ENCODE measurements at regions not wholly inside any gene's neighbourhood (a gene's known extent, or its start where the extent isn't known, plus 50 kb on each side); places are given as distances from the start of the nearest gene placed in this dataset.
"Not testable (repeated sequence)": the region's sequence is repeated elsewhere in the genome, so short reads cannot be mapped to it uniquely, and the experiment has no call there.

DNA sequence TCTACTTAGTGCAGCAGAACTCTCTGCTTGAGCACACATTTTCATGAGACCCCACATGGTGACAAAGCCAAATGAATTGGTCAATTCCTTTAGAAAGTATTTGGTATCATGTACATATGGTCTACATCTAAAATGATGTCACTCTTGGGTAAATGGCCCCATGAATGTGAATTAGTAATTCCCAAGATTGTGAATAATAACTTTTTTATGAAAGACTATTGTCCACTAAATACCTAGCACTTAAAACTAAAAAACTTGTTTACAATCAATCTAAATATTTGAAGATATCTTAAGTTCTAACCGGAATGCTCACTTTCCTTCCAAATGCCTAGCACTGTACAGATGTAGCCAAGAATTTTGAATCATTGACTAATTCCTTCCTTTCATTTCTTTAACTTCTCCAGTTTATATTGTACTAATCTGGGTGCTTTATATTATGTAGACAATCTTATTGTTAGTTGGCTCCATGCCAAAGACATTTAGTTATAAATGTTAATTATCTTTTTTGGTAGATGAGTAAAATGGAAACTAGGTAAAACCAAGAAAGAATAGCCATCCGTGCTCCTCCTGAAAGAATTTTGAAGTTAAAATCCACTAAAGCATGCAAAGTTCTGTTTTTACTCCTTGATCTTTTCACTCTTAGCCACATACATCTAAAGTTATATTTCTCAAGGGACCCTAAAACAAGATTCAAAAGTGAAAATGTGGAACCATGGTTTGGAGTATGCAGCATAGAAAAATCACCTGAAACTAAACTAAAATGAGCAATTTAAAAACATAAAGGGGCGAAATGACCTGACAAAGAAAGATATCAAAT lies 145.0 kb upstream of the ARHGAP20 start:
- Mint-ChIP-seq H3K4me3 (no peak overlapping the region), H3K27ac (no peak overlapping the region), H3K36me3 (ENCODE audit: low read depth) (no peaks in the 10 kb centered on the region), H3K4me1 (no peaks in the 10 kb centered on the region), H3K9me3 (ENCODE audit: low read depth) (peaks cover 2% of the 10 kb centered on the region), H3K27me3 (peaks cover 4% of the 10 kb centered on the region)
- intact Hi-C loops (cut with DNase I, micrococcal nuclease), result no loop called here
- no peak for DNase-seq
- ChIA-PET CTCF (interaction anchor here (0.7 kb wide), 1 partner anchor 12 kb away, joined by 3 read pairs; no protein-coding TSS in a partner anchor), POLR2A (no interaction called here)
- no peak for ATAC-seq

DNA sequence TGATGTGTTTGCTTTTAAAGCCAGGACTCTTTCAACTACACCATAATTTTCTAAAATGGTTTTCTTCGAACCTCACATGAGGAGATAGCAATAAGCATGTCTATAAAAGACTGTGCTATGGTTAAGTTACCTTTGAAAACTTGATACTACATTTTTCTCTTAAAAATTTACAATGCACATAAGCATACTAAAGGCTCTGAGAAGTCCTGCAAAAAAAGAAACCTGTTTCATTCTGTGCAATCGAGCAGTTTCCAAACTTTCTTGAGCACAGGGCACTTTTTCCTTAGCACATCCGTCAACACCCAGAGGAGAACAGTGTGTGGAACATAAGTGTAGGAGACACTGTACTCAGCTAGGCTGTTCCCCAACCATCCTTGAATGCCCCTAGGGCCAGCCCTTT lies 144.1 kb upstream of the ARHGAP20 start:
- intact Hi-C loops (cut with DNase I, micrococcal nuclease), result no loop called here
- Mint-ChIP-seq H3K9me3 (ENCODE audit: low read depth) (peaks cover 2% of the 10 kb centered on the region), H3K27ac (no peak overlapping the region), H3K4me3 (no peak overlapping the region), H3K36me3 (ENCODE audit: low read depth) (no peaks in the 10 kb centered on the region), H3K27me3 (peaks cover 4% of the 10 kb centered on the region), H3K4me1 (no peaks in the 10 kb centered on the region)
- DNase-seq (no peak), ATAC-seq (no peak)
- CTCF ChIA-PET, result no interaction called here
- POLR2A ChIA-PET, result no interaction called here

DNA sequence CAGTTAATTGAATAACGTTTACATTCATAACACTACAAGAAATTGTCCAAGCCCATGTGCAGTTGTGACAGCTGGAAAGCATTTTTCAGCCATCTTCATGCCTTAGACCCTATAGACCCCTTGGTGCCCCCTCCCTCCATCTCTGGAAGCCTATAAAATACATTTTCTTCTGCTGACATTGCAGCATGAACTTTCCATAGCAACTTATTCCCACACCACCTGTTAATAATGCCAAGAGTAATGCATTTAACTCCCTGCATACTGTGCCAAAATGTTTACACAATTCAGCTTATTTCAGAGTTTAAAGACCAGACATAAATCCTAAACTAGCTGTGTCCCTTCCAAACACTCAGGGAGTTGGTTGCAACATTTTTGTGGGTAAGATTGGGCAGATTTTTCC lies 143.0 kb upstream of the ARHGAP20 start:
- intact Hi-C loops (cut with DNase I, micrococcal nuclease), result no loop called here
- POLR2A ChIA-PET, result no interaction called here
- H3K4me1 Mint-ChIP-seq, result no peaks in the 10 kb centered on the region
- DNase-seq (no peak), ATAC-seq (no peak)
- peaks cover 2% of the 10 kb centered on the region for H3K9me3 Mint-ChIP-seq (ENCODE audit: low read depth)
- no peaks in the 10 kb centered on the region for H3K36me3 Mint-ChIP-seq (ENCODE audit: low read depth)
- H3K4me3 Mint-ChIP-seq, result no peak overlapping the region
- H3K27me3 Mint-ChIP-seq, result peaks cover 4% of the 10 kb centered on the region
- no peak overlapping the region for H3K27ac Mint-ChIP-seq
- CTCF ChIA-PET, result interaction anchor here (1.7 kb wide), 1 partner anchor 97 kb away, joined by 3 read pairs; no protein-coding TSS in a partner anchor

DNA sequence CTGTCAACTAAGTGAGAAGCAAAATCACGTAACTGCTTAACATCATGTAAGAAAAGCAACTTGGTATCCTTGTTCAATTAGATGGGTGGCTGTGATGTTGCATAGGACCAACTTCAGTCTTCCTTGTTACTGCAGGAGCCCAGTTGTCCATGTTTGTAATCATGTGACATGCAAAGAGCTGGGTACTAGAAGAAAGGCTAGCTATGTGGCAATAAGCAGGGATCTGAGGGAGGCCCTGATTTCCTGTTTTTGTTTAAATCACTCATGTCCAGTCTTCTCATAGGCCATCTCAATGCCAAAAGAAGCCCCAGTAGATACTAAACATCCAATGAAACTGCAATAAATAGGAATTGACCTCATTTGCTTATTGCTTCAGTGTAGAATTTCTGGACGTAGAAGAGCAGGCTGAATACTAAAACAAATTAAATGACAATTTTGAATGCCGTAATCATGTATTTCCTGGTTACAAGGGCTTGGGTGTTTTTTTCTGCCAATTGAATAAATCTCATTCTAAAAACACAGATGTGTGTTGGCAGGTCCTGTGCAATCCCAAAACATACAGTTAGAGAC lies 140.8 kb upstream of the ARHGAP20 start:
- Mint-ChIP-seq H3K36me3 (ENCODE audit: low read depth) (no peaks in the 10 kb centered on the region), H3K9me3 (ENCODE audit: low read depth) (peaks cover 2% of the 10 kb centered on the region), H3K4me1 (no peaks in the 10 kb centered on the region), H3K27ac (no peak overlapping the region), H3K4me3 (no peak overlapping the region), H3K27me3 (peaks cover 4% of the 10 kb centered on the region)
- ChIA-PET CTCF (interaction anchor here (0.7 kb wide), 1 partner anchor 266 kb away, joined by 4 read pairs; no protein-coding TSS in a partner anchor), POLR2A (no interaction called here)
- no peak for DNase-seq
- intact Hi-C loops (cut with DNase I, micrococcal nuclease), result no loop called here
- no peak for ATAC-seq

DNA sequence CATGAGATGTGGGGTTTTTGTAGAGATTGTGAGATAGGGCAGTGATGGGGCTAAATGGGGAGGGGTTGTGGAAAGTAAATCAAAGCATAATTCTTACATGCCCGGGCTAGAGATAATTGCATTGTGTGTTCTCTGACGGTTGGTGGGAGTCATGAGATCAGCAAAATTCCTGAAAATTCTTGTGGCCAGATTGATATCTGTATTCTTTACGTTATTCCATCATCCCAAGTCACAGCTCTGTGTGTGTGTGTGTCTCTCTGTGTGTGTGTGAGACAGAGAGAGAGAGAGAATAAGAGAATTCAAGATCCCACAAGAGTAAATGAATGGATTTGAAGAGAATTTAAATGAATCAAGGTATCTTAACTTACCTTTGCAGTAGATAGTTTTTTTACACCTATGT lies 138.6 kb upstream of the ARHGAP20 start:
- ChIA-PET POLR2A (no interaction called here), CTCF (no interaction called here)
- intact Hi-C loops (cut with DNase I, micrococcal nuclease), result no loop called here
- no peak for DNase-seq
- H3K4me3 Mint-ChIP-seq, result no peak overlapping the region
- no peak overlapping the region for H3K27ac Mint-ChIP-seq
- no peak for ATAC-seq
- H3K27me3 Mint-ChIP-seq, result peaks cover 3% of the 10 kb centered on the region
- H3K4me1 Mint-ChIP-seq, result no peaks in the 10 kb centered on the region
- no peaks in the 10 kb centered on the region for H3K36me3 Mint-ChIP-seq (ENCODE audit: low read depth)
- peaks cover 2% of the 10 kb centered on the region for H3K9me3 Mint-ChIP-seq (ENCODE audit: low read depth)

DNA sequence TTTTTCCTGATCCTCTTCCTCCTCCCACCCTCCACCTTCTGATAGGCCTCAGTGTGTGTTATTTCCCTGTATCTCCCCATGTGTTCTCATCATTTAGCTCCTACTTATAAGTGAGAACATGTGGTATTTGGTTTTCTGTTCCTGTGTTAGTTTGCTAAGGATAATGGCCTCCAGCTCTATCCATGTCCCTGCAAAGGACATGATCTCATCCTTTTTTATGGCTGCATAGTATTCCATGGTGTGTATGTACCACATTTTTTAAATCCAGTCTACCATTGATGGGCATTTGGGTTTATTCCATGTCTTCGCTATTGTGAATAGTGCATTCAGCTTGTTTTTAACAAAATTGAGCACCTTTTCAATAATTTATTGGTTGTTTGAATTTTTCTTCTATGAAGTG lies 130.8 kb upstream of the ARHGAP20 start:
- H3K36me3 Mint-ChIP-seq (ENCODE audit: low read depth); H3K4me1 Mint-ChIP-seq; CTCF ChIA-PET; intact Hi-C loops (cut with DNase I, micrococcal nuclease); H3K27me3 Mint-ChIP-seq; POLR2A ChIA-PET; DNase-seq; H3K27ac Mint-ChIP-seq; H3K9me3 Mint-ChIP-seq (ENCODE audit: low read depth); H3K4me3 Mint-ChIP-seq; ATAC-seq: not testable (repeated sequence)

DNA sequence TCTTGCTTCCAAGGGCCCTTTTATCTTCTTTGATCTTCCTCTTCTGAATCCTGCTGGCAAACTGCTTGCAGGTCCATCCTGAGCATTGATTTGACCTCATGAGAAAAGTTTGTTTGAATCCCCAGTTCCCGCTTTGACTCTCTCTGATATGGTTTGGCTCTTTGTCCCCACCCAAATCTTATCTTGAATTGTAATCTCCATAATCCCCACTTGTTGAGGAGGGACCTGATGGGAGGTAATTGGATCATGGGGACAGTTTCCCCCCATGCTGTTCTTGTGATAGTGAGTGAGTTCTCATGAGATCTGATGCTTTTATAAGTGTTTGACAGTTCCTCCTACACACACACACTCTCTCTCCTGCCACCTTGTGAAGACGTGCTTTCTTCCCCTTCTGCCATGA lies 126.6 kb upstream of the ARHGAP20 start:
- ATAC-seq (no peak), DNase-seq (no peak)
- Mint-ChIP-seq H3K36me3 (ENCODE audit: low read depth) (peaks cover 2% of the 10 kb centered on the region), H3K9me3 (ENCODE audit: low read depth) (peaks cover 6% of the 10 kb centered on the region), H3K27ac (no peak overlapping the region), H3K4me3 (no peak overlapping the region), H3K4me1 (peaks cover 24% of the 10 kb centered on the region), H3K27me3 (peaks cover 3% of the 10 kb centered on the region)
- intact Hi-C loops (cut with DNase I, micrococcal nuclease), result no loop called here
- CTCF ChIA-PET, result no interaction called here
- POLR2A ChIA-PET, result no interaction called here

DNA sequence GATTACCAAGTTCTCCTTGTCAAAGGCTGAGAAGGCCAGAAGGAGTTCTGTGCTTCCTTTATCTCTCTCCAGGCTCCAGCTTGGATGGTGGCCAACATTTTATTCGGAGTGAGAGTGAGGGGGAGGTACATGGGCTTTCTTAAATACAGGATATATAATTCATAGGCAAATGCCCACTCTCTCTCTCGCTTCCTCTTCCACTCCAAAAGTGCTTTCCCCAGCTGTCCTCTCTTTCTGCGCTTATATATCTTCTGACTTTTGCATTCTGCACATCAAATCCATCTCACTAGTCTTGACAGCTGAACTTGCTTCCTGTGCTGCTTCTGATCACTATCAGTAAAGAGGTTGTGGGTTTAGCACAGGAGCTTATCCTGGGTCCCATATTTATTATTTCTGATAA lies 125.4 kb upstream of the ARHGAP20 start:
- Mint-ChIP-seq H3K4me3 (no peak overlapping the region), H3K9me3 (ENCODE audit: low read depth) (peaks cover 2% of the 10 kb centered on the region), H3K27ac (no peak overlapping the region), H3K4me1 (peaks cover 33% of the 10 kb centered on the region), H3K36me3 (ENCODE audit: low read depth) (peaks cover 2% of the 10 kb centered on the region), H3K27me3 (peaks cover 3% of the 10 kb centered on the region)
- ChIA-PET CTCF (no interaction called here), POLR2A (no interaction called here)
- intact Hi-C loops (cut with DNase I, micrococcal nuclease), result no loop called here
- no peak for ATAC-seq
- no peak for DNase-seq

DNA sequence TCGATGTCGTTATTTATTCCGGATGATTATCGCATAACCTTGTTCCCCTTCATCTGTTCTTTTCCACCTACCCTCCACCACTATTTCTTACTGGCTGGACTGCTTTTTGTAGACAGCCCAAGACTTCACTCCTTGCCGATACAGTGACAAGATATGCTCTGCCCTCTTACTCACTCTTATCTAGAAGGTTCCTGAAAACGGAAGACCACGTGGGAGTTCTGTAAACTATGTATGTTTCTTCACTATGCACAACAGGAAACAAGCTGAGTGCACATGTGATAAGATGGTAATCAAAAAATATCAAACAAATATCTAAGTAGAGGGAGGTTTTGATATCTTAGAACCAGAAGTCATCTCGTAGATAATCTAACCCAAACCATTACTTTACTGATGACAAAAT lies 122.9 kb upstream of the ARHGAP20 start:
- peaks cover 2% of the 10 kb centered on the region for H3K36me3 Mint-ChIP-seq (ENCODE audit: low read depth)
- peaks cover 39% of the 10 kb centered on the region for H3K4me1 Mint-ChIP-seq
- intact Hi-C loops (cut with DNase I, micrococcal nuclease), result no loop called here
- no peak overlapping the region for H3K4me3 Mint-ChIP-seq
- ATAC-seq (no peak), DNase-seq (no peak)
- peak overlapping the region; percentile 33 for H3K27ac Mint-ChIP-seq
- CTCF ChIA-PET, result no interaction called here
- H3K9me3 Mint-ChIP-seq (ENCODE audit: low read depth), result peaks cover 2% of the 10 kb centered on the region
- H3K27me3 Mint-ChIP-seq, result peaks cover 3% of the 10 kb centered on the region
- POLR2A ChIA-PET, result no interaction called here

DNA sequence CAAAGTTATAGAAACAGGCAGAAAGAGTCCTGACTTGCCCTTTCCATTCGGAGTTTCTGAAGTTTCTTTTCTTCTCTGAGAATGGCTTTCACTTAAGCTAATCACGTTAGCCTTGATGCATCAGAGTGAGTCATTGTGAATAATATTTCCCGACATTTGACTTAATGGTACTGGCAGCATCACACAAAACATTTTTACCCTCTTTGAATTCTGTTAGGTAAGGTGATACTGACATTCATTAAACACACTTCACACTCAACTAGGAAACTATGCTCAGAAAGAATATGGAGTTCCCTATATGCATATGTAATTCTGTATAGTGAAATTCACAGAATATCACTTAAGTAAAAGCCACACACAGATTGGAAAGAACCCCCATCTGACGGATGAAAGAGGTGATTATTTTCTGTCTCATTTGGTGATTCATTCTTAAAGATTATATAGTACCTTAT lies 120.8 kb upstream of the ARHGAP20 start:
- peaks cover 2% of the 10 kb centered on the region for H3K9me3 Mint-ChIP-seq (ENCODE audit: low read depth)
- DNase-seq (no peak), ATAC-seq (peak; percentile 84)
- H3K4me3 Mint-ChIP-seq, result no peak overlapping the region
- ChIA-PET CTCF (interaction anchor here (0.8 to 1.2 kb wide), 2 partner anchors 13 to 119 kb away, joined by 3 read pairs; no protein-coding TSS in a partner anchor), POLR2A (no interaction called here)
- H3K36me3 Mint-ChIP-seq (ENCODE audit: low read depth), result peaks cover 2% of the 10 kb centered on the region
- intact Hi-C loops (cut with DNase I, micrococcal nuclease), result loop anchor here (1.0 to 5.0 kb wide), 4 partner anchors 15 to 689 kb away; no protein-coding TSS in a partner anchor
- peaks cover 3% of the 10 kb centered on the region for H3K27me3 Mint-ChIP-seq
- H3K27ac Mint-ChIP-seq, result peak overlapping the region; percentile 98
- peaks cover 35% of the 10 kb centered on the region for H3K4me1 Mint-ChIP-seq

DNA sequence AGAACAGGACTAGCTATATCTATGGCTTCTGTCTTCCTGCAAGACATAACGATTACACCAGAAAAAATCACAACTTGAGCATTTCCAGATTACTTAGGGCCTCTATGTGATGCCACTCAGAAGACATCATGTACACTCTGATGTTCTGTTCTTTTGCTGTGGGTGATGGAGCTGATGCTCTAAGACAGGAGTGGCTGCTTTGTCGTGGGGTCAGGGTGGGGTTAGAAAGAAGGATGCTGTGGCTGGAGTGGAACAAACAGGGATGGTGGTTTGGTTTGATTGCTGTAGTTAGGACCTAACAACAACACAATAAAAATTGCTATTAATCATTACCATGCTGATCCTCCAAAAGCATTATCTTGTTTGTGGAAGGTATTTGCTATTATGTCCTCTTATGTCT lies 120.3 kb upstream of the ARHGAP20 start:
- POLR2A ChIA-PET, result no interaction called here
- H3K27ac Mint-ChIP-seq, result peak overlapping the region; percentile 98
- H3K4me1 Mint-ChIP-seq, result peaks cover 30% of the 10 kb centered on the region
- no peak for DNase-seq
- H3K36me3 Mint-ChIP-seq (ENCODE audit: low read depth), result peaks cover 2% of the 10 kb centered on the region
- H3K9me3 Mint-ChIP-seq (ENCODE audit: low read depth), result peaks cover 2% of the 10 kb centered on the region
- H3K4me3 Mint-ChIP-seq, result peak overlapping the region; percentile 20
- ATAC-seq, result peak; percentile 14
- CTCF ChIA-PET, result interaction anchor here (1.2 kb wide), 1 partner anchor 13 kb away, joined by 3 read pairs; no protein-coding TSS in a partner anchor
- intact Hi-C loops (cut with DNase I, micrococcal nuclease), result loop anchor here in 1 of 2 experiments (5.0 kb wide), 2 partner anchors 485 to 690 kb away; no protein-coding TSS in a partner anchor
- peaks cover 3% of the 10 kb centered on the region for H3K27me3 Mint-ChIP-seq

DNA sequence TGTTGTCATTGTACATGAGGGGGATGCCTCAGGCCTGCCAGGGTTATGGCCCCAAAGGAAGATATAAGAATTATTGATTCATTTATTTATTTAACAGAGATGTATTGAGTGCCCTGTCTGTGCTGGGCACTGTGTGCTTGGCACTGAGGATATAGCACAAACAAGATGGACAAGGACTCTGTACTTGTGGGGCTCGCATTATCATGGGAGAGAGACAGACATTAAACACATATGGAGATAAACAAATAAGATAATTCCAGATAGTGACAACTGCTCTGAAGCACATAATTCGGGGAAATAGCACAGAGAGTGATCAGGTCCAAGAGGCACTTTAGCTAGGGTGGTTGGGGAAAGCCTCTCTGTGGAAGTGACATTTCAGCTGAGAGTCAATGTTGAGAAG lies 119.8 kb upstream of the ARHGAP20 start:
- Mint-ChIP-seq H3K4me1 (peaks cover 27% of the 10 kb centered on the region), H3K27ac (peak overlapping the region; percentile 98), H3K36me3 (ENCODE audit: low read depth) (peaks cover 2% of the 10 kb centered on the region), H3K27me3 (peaks cover 3% of the 10 kb centered on the region), H3K9me3 (ENCODE audit: low read depth) (peaks cover 2% of the 10 kb centered on the region), H3K4me3 (no peak overlapping the region)
- intact Hi-C loops (cut with DNase I, micrococcal nuclease), result loop anchor here in 1 of 2 experiments (5.0 kb wide), 2 partner anchors 485 to 690 kb away; no protein-coding TSS in a partner anchor
- ATAC-seq (no peak), DNase-seq (no peak)
- ChIA-PET POLR2A (no interaction called here), CTCF (interaction anchor here (1.2 kb wide), 1 partner anchor 12 kb away, joined by 3 read pairs; no protein-coding TSS in a partner anchor)

Data from activated CD4-positive, alpha-beta T cell treated with anti-CD3 and anti-CD28 coated beads for 36 hours (primary cell).